NCI-H128 (cell line): ENCODE measurements at regions not wholly inside any gene's neighbourhood (a gene's known extent, or its start where the extent isn't known, plus 50 kb on each side); places are given as distances from the start of the nearest gene placed in this dataset.
A peak's percentile ranks its signal among the peaks of the same experiment; 100 is the strongest.

ENCODE experiments used
- DNase-seq: peaks from one replicate; lab custom pipeline; 2025; ENCODE audit not compliant: unreplicated experiment; lab: John Stamatoyannopoulos, UW

- no peak for DNase-seq
Measured at GRCh38 chr5:168156170-168156569, 135.3 kb upstream of the WWC1 start.

- no peak for DNase-seq
Measured at GRCh38 chr5:168157141-168157540, 134.3 kb upstream of the WWC1 start.

GRCh38 chr5:168159425-168159824, 132.0 kb upstream of the WWC1 start:
- no peak for DNase-seq

- no peak for DNase-seq
Measured at GRCh38 chr5:168162464-168162863, 129.0 kb upstream of the WWC1 start.

GRCh38 chr5:168163966-168164365, 127.5 kb upstream of the WWC1 start:
- no peak for DNase-seq

GRCh38 chr5:168165221-168165914, 126.1 kb upstream of the WWC1 start:
- no peak for DNase-seq

GRCh38 chr5:168165977-168166376, 125.5 kb upstream of the WWC1 start:
- no peak for DNase-seq

- no peak for DNase-seq
Measured at GRCh38 chr5:168167338-168167737, 124.1 kb upstream of the WWC1 start.

- no peak for DNase-seq
Measured at GRCh38 chr5:168168978-168169698, 122.3 kb upstream of the WWC1 start.

GRCh38 chr5:168169791-168170190, 121.7 kb upstream of the WWC1 start:
- no peak for DNase-seq

- DNase-seq, result no peak
Measured at GRCh38 chr5:168171901-168172759, 119.3 kb upstream of the WWC1 start.

GRCh38 chr5:168172760-168173223, 118.7 kb upstream of the WWC1 start:
- DNase-seq, result no peak

GRCh38 chr5:168174376-168174775, 117.1 kb upstream of the WWC1 start:
- peak; percentile 8 for DNase-seq

- no peak for DNase-seq
Measured at GRCh38 chr5:168176251-168176650, 115.2 kb upstream of the WWC1 start.

GRCh38 chr5:168176941-168177340, 114.5 kb upstream of the WWC1 start:
- no peak for DNase-seq

- DNase-seq, result no peak
Measured at GRCh38 chr5:168177831-168178450, 113.5 kb upstream of the WWC1 start.

- no peak for DNase-seq
Measured at GRCh38 chr5:168179192-168179593, 112.3 kb upstream of the WWC1 start.

GRCh38 chr5:168182269-168182668, 109.2 kb upstream of the WWC1 start:
- DNase-seq, result no peak

GRCh38 chr5:168184103-168184502, 107.3 kb upstream of the WWC1 start:
- no peak for DNase-seq

GRCh38 chr5:168186289-168187074, 105.0 kb upstream of the WWC1 start:
- DNase-seq, result no peak
